ENCODE measurements at regions not wholly inside any gene's neighbourhood (a gene's known extent, or its start where the extent isn't known, plus 50 kb on each side); places are given as distances from the start of the nearest gene placed in this dataset.

DNA sequence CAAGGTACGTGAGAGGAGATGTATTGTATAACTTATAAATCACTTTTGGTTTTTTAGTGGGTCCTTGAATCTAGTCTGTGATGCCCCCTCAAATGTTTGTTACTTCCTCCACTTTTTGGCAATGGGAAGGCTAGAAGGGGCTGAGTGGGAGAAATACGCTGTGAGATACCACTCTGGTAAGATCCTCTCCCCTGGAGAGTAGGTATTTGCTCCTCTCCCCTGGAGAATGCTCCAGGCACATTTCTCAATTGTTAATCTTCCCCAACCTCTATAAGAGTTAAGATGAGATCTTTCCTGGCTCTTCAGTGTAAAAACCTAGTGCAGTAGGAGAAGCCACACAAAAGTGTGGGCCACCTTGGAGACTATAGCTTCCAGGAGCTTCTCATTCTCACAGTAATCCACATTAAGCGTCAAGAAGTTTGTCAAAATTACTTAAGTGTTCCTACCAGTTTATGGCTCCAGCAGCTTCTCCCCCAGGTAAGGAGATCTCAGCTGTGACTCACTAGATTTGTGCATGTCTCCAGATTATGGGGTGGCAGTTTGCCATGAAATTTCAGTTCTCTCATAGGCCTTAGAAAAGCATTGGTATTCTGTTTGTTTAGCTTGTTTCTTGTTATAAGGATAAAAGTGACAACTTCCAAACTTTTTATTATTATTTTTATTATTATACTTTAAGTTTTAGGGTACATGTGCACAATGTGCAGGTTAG lies 182.6 kb downstream of the FSIP2 start:
- TF ChIP-seq POLR2A (IDR thresholded peaks at IDR 0.05) = no peak
- TF ChIP-seq CTCF (IDR thresholded peaks at IDR 0.05) = no peak

Data from esophagus squamous epithelium (tissue), 4 donors.